GM12872 (cell line): ENCODE measurements at regions not wholly inside any gene's neighbourhood (a gene's known extent, or its start where the extent isn't known, plus 50 kb on each side); places are given as distances from the start of the nearest gene placed in this dataset.

ENCODE experiments used
- TF ChIP-seq, protein P1 (sequence below): IDR thresholded peaks from 3 replicates; pipeline ENCODE4 v1.5.1; 2011; ENCODE audit warnings: low read depth, mild to moderate bottlenecking, low read length, moderate library complexity; ENCODE audit not compliant: insufficient read depth

DNA sequence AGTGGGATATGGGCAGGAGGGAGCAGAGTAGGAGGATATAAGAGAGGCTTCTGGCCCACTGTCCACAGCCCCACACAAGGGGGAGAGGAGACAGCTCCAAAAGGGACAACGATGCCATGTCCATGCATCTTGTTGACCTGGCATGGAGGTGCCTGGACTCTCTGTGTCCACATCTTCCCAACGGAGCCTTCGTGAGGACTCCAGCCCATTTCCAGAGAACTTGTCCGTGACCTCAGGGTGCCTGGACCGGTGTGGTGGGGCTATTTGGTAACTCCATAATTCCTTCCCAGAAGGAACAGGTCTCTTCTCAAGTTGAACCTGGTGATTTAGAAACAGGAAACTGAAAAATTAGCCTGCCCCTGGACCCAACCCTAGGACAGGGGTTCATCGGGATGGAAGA, 133.9 kb downstream of the CYP26B1 start:
- TF ChIP-seq, protein P1, sequence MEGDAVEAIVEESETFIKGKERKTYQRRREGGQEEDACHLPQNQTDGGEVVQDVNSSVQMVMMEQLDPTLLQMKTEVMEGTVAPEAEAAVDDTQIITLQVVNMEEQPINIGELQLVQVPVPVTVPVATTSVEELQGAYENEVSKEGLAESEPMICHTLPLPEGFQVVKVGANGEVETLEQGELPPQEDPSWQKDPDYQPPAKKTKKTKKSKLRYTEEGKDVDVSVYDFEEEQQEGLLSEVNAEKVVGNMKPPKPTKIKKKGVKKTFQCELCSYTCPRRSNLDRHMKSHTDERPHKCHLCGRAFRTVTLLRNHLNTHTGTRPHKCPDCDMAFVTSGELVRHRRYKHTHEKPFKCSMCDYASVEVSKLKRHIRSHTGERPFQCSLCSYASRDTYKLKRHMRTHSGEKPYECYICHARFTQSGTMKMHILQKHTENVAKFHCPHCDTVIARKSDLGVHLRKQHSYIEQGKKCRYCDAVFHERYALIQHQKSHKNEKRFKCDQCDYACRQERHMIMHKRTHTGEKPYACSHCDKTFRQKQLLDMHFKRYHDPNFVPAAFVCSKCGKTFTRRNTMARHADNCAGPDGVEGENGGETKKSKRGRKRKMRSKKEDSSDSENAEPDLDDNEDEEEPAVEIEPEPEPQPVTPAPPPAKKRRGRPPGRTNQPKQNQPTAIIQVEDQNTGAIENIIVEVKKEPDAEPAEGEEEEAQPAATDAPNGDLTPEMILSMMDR: no peak

DNA sequence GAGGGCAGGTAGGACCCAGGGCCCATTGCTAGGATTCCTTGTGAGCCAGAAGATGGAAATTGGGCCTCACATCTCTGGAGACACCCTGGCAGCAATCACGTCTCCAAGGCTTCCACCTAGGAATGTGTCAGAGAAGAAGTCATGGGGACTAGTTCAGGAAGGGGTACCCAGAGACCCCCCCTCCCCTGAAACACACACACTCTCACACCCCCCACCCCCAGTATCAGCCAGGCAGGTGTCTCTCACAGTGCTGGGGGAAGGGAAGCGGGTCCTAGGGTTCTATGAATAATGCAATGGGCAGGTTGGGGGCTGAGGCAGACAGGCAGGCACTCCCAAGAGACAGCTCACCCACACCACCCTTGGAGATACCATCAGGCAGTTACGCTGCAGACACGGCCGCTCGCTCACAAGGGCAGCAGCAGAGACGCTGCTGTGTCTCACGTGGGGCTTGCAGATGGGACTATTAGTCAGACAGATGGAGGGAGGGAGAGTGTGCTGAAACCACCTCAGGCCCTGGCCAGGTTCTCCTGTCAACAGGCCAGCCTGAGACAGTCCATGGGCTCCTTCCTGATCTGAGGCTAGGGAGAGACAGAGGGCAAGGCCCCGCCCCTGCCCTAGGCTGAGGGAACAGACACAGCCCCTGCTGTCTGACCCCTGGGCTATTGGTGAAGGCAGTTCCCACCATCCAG, 134.6 kb downstream of the CYP26B1 start:
- TF ChIP-seq, protein P1: no peak

DNA sequence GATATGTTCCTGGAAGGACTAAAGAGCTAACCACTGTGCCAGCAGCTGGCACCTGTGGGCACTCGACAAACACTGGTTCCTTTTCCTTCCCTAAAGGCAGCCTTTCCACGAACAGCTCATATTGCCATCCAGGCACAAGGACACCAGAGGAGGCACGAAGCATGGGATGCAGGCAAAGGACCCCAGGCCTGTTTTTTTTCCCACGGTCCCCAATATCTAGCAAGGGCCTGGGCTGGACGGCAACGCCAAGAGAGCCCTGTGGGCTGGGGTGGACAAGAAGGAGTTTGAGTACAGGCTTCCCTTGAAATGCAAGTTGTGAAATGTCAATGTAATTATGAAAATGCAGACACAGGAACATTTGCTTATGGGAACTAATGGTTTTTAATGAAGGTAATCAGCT, 135.9 kb downstream of the CYP26B1 start:
- TF ChIP-seq, protein P1: no peak

DNA sequence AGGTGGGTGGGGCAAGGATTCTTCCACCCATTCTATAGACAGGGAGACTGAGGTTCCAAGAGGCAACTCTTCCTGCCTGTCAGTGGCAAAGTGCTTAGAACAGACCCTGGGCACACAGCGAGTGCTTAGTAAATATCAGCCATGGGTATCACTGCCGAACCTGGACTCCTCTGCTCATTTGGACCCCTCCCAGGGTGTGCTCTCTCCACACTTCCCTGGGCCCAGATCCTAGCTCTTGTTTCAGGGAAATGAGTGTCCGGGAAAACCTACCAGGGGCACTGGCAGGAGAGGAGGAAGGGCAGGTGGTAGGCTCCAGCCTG, 136.3 kb downstream of the CYP26B1 start:
- TF ChIP-seq, protein P1: no peak

DNA sequence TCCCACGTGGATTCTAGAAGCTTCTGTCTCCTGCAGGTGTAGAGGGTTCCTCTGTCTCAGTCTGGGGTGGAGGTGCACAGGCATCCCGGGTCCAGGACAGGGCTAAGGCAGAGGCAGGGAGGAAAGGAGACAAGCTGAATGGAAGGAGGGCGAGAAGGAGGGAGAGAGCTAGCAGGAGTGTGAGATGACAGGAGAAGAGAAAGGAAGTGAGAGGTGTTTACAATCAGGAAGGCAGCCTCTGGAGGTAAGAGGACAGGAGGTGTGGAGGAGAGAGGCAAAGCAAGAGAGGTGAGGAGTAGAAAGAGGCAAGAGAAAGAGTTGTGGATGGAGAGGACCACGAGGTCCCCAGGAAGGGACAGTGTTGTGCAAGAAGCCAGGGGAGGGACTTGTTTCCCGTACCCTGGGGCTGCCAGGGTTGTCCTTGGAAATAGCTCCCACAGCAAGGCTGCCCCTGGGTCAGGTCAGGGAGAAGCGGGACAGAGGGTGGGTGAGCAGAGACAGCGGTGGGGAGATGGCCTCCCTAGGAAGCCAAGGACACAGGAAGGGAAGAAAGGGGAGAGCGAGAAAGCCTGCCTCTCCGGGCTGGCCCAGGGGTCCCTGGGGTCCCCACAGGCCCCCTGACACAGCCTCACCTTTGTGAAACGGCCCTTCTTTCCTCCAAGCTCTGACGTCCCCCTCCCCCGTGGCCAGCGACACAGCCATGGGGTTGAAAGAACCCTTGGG, 136.9 kb downstream of the CYP26B1 start:
- TF ChIP-seq, protein P1: no peak

DNA sequence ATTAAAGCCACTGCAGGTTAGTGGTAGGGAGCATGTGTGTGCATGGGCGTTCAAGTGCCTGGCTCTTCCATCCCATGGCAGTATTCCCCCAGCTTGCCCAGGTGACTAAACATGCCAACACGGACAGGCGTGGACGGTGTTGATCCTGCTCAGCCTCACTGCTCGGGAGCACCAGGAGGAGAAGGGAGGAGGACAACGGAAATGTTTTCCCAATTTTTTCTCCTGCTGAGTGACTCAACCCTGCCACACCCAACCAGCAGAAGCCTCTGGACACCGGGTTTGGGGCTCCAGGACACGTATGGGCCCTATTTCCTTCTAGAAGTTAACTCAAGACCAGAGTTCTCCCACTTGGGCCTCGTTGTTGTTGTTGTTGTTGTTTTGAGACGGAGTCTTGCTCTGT, 139.1 kb downstream of the CYP26B1 start:
- TF ChIP-seq, protein P1: no peak

DNA sequence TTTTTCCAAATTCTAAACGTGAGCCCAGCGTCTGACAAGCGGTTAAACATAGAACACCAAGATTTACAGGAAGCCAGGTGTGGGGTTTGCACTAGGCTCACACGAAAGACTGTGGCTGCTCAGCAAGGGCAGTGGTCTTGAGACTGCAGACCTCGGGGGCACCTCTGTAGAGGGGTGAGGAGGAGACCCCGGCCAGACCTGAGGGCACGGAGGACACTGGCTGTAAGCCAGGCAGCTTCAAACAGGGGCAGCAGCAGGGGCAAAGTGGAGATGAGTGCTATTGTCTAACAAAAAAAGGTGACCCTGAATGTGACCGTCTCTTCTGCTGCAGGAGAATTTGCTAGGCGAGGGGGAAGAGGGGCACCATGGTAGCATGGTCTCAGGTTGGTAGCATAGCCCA, 140.3 kb downstream of the CYP26B1 start:
- TF ChIP-seq, protein P1: no peak
